ENCODE measurements at regions not wholly inside any gene's neighbourhood (a gene's known extent, or its start where the extent isn't known, plus 50 kb on each side); places are given as distances from the start of the nearest gene placed in this dataset.
A peak's percentile ranks its signal among the peaks of the same experiment; 100 is the strongest.

DNA sequence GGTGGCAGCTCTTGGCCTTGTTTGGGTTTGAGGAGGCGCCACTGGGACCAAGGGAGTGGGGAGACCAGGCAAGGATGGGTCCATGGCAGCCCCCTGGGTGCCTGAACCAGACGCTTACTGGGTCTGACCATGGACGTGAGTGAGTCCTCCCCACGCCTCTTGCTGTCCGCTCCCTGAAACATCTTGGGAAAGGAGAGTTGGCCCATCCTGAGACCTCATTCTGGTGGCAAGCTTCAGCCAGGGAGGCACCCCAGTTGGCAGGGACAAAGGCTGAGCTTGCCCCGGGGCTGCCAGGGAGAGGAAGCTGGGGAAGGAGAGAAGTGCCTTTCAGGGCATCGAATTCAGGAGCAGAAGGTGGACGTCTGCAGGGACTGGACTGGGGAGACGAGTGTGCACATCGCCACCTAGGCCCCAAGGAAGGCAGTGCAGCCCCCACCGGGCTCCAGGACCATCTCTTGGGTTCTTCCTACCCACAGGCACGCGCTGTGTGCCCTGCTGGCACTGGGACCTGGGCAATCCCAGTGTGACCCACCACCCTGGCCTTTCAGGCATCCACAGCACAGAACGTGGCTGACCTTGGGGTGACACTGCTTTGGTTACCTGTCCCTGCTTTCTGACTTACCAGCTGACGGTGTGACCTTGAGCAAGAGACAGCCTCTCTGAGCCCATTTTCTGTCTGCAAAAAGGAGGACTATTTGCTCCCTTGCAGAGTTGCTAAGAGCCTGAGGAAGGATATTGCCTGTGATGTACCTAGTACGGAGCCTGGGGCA is 132.9 kb upstream of the WNT4 start:
- Histone ChIP-seq H2AK5ac (ENCODE audit: low read depth, low read length) (no peak overlapping the region), H2BK120ac (replicated peaks; ENCODE audit: low read depth, low read length) (no peak overlapping the region), H4K20me1 (replicated peaks in 1 of 2; ENCODE audit: control insufficient read depth in 1 of 2, insufficient read depth in 2 of 2, low read length in 2 of 2) (no peaks in the 10 kb centered on the region), H2BK12ac (ENCODE audit: low read depth, low read length) (peak overlapping the region; percentile 77; the same call in 1 of the 2 replicates), H3K4me2 (ENCODE audit: insufficient read depth in 1 of 2, low read depth in 2 of 2, low read length in 2 of 2) (no peak overlapping the region), H2BK5ac (ENCODE audit: low read depth, low read length) (no peak overlapping the region), H3K27ac (ENCODE audit: low read depth, low read length) (no peak overlapping the region), H2BK20ac (ENCODE audit: low read length) (no peak overlapping the region), H3K9me3 (ENCODE audit: insufficient read depth in 2 of 2, low read depth in 1 of 2, low read length in 1 of 2) (no peaks in the 10 kb centered on the region), H3K9ac (replicated peaks in 1 of 4; ENCODE audit: extremely low read depth in 1 of 4, low read depth in 3 of 4, low read length in 3 of 4) (no peak overlapping the region), H3K79me1 (ENCODE audit: low read depth, low read length) (no peaks in the 10 kb centered on the region), H3K4ac (replicated peaks; ENCODE audit: insufficient read length, low read depth, low read length) (no peak overlapping the region), H4K8ac (ENCODE audit: extremely low read depth, insufficient read depth, low read length) (no peak overlapping the region), H3K27me3 (replicated peaks in 1 of 4; ENCODE audit: control insufficient read depth in 3 of 4, extremely low read depth in 1 of 4, insufficient read depth in 3 of 4, low read length in 3 of 4) (peaks cover 0 to 3% (median 0%) of the 10 kb centered on the region in 4 experiments; a peak in 3 of 7 replicates), H4K91ac (replicated peaks; ENCODE audit: insufficient read length, low read length) (no peak overlapping the region), H2BK15ac (ENCODE audit: low read length) (0 out of 2 replicates have a peak overlapping the region, but pooled peaks have one; percentile 67), H3K23ac (ENCODE audit: insufficient read length) (no peak overlapping the region), H2AFZ (ENCODE audit: low read length) (no peak overlapping the region), H3K36me3 (ENCODE audit: control insufficient read depth in 2 of 4, insufficient read depth in 4 of 4, low read length in 3 of 4) (no peaks in the 10 kb centered on the region), H4K5ac (ENCODE audit: insufficient read length, low read depth, low read length) (no peak overlapping the region), H3K4me1 (replicated peaks in 1 of 4; ENCODE audit: control insufficient read depth in 3 of 4, insufficient read depth in 4 of 4, low read length in 3 of 4) (peaks cover 2 to 15% (median 9%) of the 10 kb centered on the region in 4 experiments), H3K23me2 (ENCODE audit: low read depth, low read length) (no peaks in the 10 kb centered on the region), H3K14ac (ENCODE audit: insufficient read length) (no peak overlapping the region), H3K18ac (ENCODE audit: extremely low read depth, low read length) (peak overlapping the region; percentile 68), H3K79me2 (ENCODE audit: control insufficient read depth in 1 of 2, insufficient read depth in 2 of 2, low read length in 2 of 2) (no peaks in the 10 kb centered on the region), H3K4me3 (ENCODE audit: extremely low read depth in 1 of 4, insufficient read depth in 2 of 4, low read depth in 3 of 4, low read length in 4 of 4) (no peak overlapping the region), H3K56ac (replicated peaks; ENCODE audit: insufficient read length, low read depth, low read length) (no peak overlapping the region)
- FAIRE-seq (peak; percentile 88), DNase-seq (ENCODE audit: low read depth in 1 of 2, low spot score in 2 of 2) (peak; percentile 44 to 93)
- CTCF ChIA-PET (ENCODE audit: partially characterized antibody), result interaction anchor here (0.6 to 3.7 kb wide), 53 partner anchors 9 to 366 kb away, joined by 3 to 28 read pairs (median 5); no protein-coding TSS in a partner anchor
- POLR2A ChIA-PET (ENCODE audit: partially characterized antibody), result interaction anchor here (0.6 to 1.7 kb wide), 2 partner anchors 11 to 116 kb away, joined by 3 to 4 read pairs; no protein-coding TSS in a partner anchor
- 49% methylated on average over 14 of the region's 16 CpGs; no CpG with 5 or more reads in 1 of the 2 experiments for WGBS, 2 experiments (ENCODE audit: extremely low coverage in 1 of 2, insufficient coverage in 1 of 2, insufficient read length in 1 of 2, insufficient replicate concordance in 2 of 2, low coverage in 1 of 2, low lambda C conversion rate in 2 of 2, missing lambda C conversion rate in 1 of 2)
- TF ChIP-seq TBP (IDR thresholded peaks at IDR 0.05; ENCODE audit: low read depth, low read length) (no peak), SP4 (IDR thresholded peaks at IDR 0.05; ENCODE audit: low read length) (no peak), RBBP5 (IDR thresholded peaks at IDR 0.05; ENCODE audit: borderline replicate concordance, low read depth, low read length) (no peak), SRF (IDR thresholded peaks at IDR 0.05; ENCODE audit: low read depth, low read length) (no peak), RAD21 (IDR thresholded peaks at IDR 0.05 in 1 of 2, conservative IDR thresholded peaks at IDR 0.05 in 1 of 2; ENCODE audit: low read depth in 2 of 2, low read length in 2 of 2) (peak; percentile 84 to 87), SP2 (IDR thresholded peaks at IDR 0.05; ENCODE audit: low read length) (no peak), CHD1 (IDR thresholded peaks at IDR 0.05; ENCODE audit: low read depth, low read length) (no peak), CEBPB (IDR thresholded peaks at IDR 0.05; ENCODE audit: low read depth, low read length) (no peak)
- TF ChIP-seq, protein P1, sequence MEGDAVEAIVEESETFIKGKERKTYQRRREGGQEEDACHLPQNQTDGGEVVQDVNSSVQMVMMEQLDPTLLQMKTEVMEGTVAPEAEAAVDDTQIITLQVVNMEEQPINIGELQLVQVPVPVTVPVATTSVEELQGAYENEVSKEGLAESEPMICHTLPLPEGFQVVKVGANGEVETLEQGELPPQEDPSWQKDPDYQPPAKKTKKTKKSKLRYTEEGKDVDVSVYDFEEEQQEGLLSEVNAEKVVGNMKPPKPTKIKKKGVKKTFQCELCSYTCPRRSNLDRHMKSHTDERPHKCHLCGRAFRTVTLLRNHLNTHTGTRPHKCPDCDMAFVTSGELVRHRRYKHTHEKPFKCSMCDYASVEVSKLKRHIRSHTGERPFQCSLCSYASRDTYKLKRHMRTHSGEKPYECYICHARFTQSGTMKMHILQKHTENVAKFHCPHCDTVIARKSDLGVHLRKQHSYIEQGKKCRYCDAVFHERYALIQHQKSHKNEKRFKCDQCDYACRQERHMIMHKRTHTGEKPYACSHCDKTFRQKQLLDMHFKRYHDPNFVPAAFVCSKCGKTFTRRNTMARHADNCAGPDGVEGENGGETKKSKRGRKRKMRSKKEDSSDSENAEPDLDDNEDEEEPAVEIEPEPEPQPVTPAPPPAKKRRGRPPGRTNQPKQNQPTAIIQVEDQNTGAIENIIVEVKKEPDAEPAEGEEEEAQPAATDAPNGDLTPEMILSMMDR (IDR thresholded peaks at IDR 0.05; ENCODE audit: control extremely low read depth in 1 of 3, insufficient read depth in 1 of 3, low read depth in 1 of 3, low read length in 3 of 3), result peak; percentile 81 to 98 (median 95)

Data from H1 (cell line).